ENCODE measurements at regions not wholly inside any gene's neighbourhood (a gene's known extent, or its start where the extent isn't known, plus 50 kb on each side); places are given as distances from the start of the nearest gene placed in this dataset.

DNA sequence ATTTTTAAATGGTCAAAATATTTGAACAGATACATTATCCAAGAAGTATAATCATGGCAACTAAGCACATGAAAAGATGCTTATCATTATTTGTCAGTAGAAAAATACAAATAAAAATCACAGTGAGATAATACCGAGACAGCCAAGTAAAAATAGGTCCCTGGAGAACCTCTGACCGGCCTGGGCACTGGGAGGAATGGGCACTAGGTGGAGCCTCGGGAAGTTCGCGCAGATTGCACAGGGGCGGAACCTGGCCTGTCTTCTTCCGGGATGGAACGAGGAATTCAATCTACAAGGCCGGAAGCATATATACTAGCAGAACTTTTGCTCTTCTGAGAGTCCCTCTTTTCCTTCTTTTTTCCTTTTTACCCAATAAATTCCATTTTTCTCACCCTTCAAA, 148.5 kb upstream of the CHRM3 start:
- TF ChIP-seq POLR2A (IDR thresholded peaks at IDR 0.05) (no peak), CTCF (IDR thresholded peaks at IDR 0.05) (no peak), EP300 (IDR thresholded peaks at IDR 0.05) (no peak)

Data from sigmoid colon (tissue), 4 donors.